H1 (cell line): ENCODE measurements at regions not wholly inside any gene's neighbourhood (a gene's known extent, or its start where the extent isn't known, plus 50 kb on each side); places are given as distances from the start of the nearest gene placed in this dataset.

Experiments
- CTCF ChIA-PET: fragments of 300-600 bp; sonication (Branson Sonifier 250); formaldehyde crosslinking; loops from one replicate; lab custom pipeline; 2021; ENCODE audit not compliant: partially characterized antibody; lab: Charles Lee
- POLR2A ChIA-PET: fragments of 300-600 bp; sonication (Branson Sonifier 250); formaldehyde crosslinking; loops from one replicate; lab custom pipeline; 2021; ENCODE audit warnings: inconsistent platforms; ENCODE audit not compliant: partially characterized antibody; lab: Charles Lee
- DNase-seq, 2 experiments: peaks; one replicate each; pipeline versions ENCODE4 v3.0.0 to v3.0.0-alpha.2; 2010 to 2022; ENCODE audit warnings: low spot score in 2 of 2, low read depth in 1 of 2, mixed read lengths in 1 of 2
- FAIRE-seq: peaks from 2 replicates; lab custom pipeline; 2011; peaks lifted over from hg19 to GRCh38; lab: Jason Lieb, UNC
- H2AFZ ChIP-seq: 2 replicates; pipeline ENCODE4 v1.8.1; 2012; ENCODE audit warnings: low read length, inconsistent platforms
- H2AK5ac ChIP-seq: 2 replicates; pipeline ENCODE4 v1.6.1; 2013; ENCODE audit warnings: low read depth, low read length
- H2BK120ac ChIP-seq: replicated peaks from 2 replicates; pipeline ENCODE3; 2013; ENCODE audit warnings: low read depth, low read length, inconsistent platforms
- H2BK12ac ChIP-seq: 2 replicates; pipeline ENCODE4 v1.6.1; 2013; ENCODE audit warnings: low read depth, low read length
- H2BK15ac ChIP-seq: 2 replicates; pipeline ENCODE4 v1.6.1; 2013; ENCODE audit warnings: low read length
- H2BK20ac ChIP-seq: 2 replicates; pipeline ENCODE4 v1.6.1; 2013; ENCODE audit warnings: low read length
- H2BK5ac ChIP-seq: 2 replicates; pipeline ENCODE4 v1.6.1; 2013; ENCODE audit warnings: low read depth, low read length
- H3K14ac ChIP-seq: 2 replicates; pipeline ENCODE4 v1.6.1; 2013; ENCODE audit warnings: inconsistent platforms; ENCODE audit not compliant: insufficient read length
- H3K18ac ChIP-seq: 2 replicates; pipeline ENCODE4 v1.6.1; 2013; ENCODE audit warnings: low read length; ENCODE audit errors: extremely low read depth
- H3K23ac ChIP-seq: 2 replicates; pipeline ENCODE4 v1.6.1; 2013; ENCODE audit warnings: inconsistent platforms; ENCODE audit not compliant: insufficient read length
- H3K23me2 ChIP-seq: 2 replicates; pipeline ENCODE4 v1.6.1; 2013; ENCODE audit warnings: low read depth, low read length
- H3K27ac ChIP-seq: 2 replicates; pipeline ENCODE4 v1.6.1; 2011; ENCODE audit warnings: low read depth, low read length, inconsistent platforms
- H3K27me3 ChIP-seq, 4 experiments: replicated peaks in 1 of 4; 1 replicate in 1 of 4; 2 replicates in 3 of 4; pipeline versions ENCODE4 v1.6.1 to v1.8.1; 2011 to 2013; ENCODE audit warnings: low read length in 3 of 4, mild to moderate bottlenecking in 3 of 4, inconsistent platforms in 2 of 4, mixed read lengths in 2 of 4, moderate library complexity in 1 of 4; ENCODE audit not compliant: control insufficient read depth in 3 of 4, insufficient read depth in 3 of 4; ENCODE audit errors: extremely low read depth in 1 of 4
- H3K36me3 ChIP-seq, 4 experiments: 2 replicates each; pipeline versions ENCODE4 v1.6.1 to v1.8.1; 2011 to 2013; ENCODE audit warnings: mild to moderate bottlenecking in 4 of 4, low read length in 3 of 4, moderate library complexity in 2 of 4, control low read depth in 1 of 4, inconsistent platforms in 1 of 4; ENCODE audit not compliant: insufficient read depth in 4 of 4, control insufficient read depth in 2 of 4
- H3K4ac ChIP-seq: replicated peaks from 2 replicates; pipeline ENCODE3; 2013; ENCODE audit warnings: low read length, low read depth, mixed read lengths, inconsistent platforms; ENCODE audit not compliant: insufficient read length
- H3K4me1 ChIP-seq, 4 experiments: replicated peaks in 1 of 4; 1 replicate in 1 of 4; 2 replicates in 3 of 4; pipeline versions ENCODE4 v1.6.1 to v1.8.1; 2011 to 2013; ENCODE audit warnings: low read length in 3 of 4, inconsistent platforms in 2 of 4, mixed read lengths in 1 of 4; ENCODE audit not compliant: insufficient read depth in 4 of 4, control insufficient read depth in 3 of 4
- H3K4me2 ChIP-seq, 2 experiments: 2 replicates each; pipeline versions ENCODE4 v1.6.1 to v1.8.1; 2011 to 2013; ENCODE audit warnings: low read depth in 2 of 2, low read length in 2 of 2, control low read depth in 1 of 2, inconsistent platforms in 1 of 2, mild to moderate bottlenecking in 1 of 2; ENCODE audit not compliant: insufficient read depth in 1 of 2
- H3K4me3 ChIP-seq, 4 experiments: fragments of 200-600, 300-600 bp in 1 of 4; sonication (generic), shearing (Covaris generic), sonication (Bioruptor Twin) in 1 of 4; 2 replicates each; pipeline versions ENCODE4 v1.5.1 to v1.8.1; 2011 to 2016; ENCODE audit warnings: low read length in 4 of 4, low read depth in 3 of 4, control low read depth in 2 of 4, inconsistent platforms in 2 of 4, mild to moderate bottlenecking in 2 of 4, mixed read lengths in 1 of 4, moderate library complexity in 1 of 4; ENCODE audit not compliant: insufficient read depth in 2 of 4; ENCODE audit errors: extremely low read depth in 1 of 4
- H3K56ac ChIP-seq: replicated peaks from 2 replicates; pipeline ENCODE3; 2013; ENCODE audit warnings: low read depth, mild to moderate bottlenecking, mixed read lengths, low read length, inconsistent platforms; ENCODE audit not compliant: insufficient read length
- H3K79me1 ChIP-seq: 2 replicates; pipeline ENCODE4 v1.6.1; 2013; ENCODE audit warnings: low read depth, low read length, control low read depth
- H3K79me2 ChIP-seq, 2 experiments: 2 replicates each; pipeline versions ENCODE4 v1.6.1 to v1.8.1; 2012 to 2013; ENCODE audit warnings: low read length in 2 of 2, mild to moderate bottlenecking in 2 of 2, inconsistent platforms in 1 of 2; ENCODE audit not compliant: insufficient read depth in 2 of 2, control insufficient read depth in 1 of 2
- H3K9ac ChIP-seq, 4 experiments: replicated peaks in 1 of 4; 1 replicate in 1 of 4; 2 replicates in 3 of 4; pipeline versions ENCODE4 v1.6.1 to v1.8.1; 2011 to 2013; ENCODE audit warnings: low read depth in 3 of 4, low read length in 3 of 4, control low read depth in 2 of 4, mild to moderate bottlenecking in 2 of 4, moderate library complexity in 2 of 4, inconsistent platforms in 1 of 4; ENCODE audit errors: extremely low read depth in 1 of 4
- H3K9me3 ChIP-seq, 2 experiments: 2 replicates each; pipeline versions ENCODE4 v1.6.1 to v1.8.1; 2012 to 2013; ENCODE audit warnings: mild to moderate bottlenecking in 2 of 2, moderate library complexity in 2 of 2, control low read depth in 1 of 2, inconsistent platforms in 1 of 2, low read depth in 1 of 2, low read length in 1 of 2, mixed read lengths in 1 of 2; ENCODE audit not compliant: insufficient read depth in 2 of 2
- H4K20me1 ChIP-seq, 2 experiments: replicated peaks in 1 of 2; 2 replicates each; pipeline versions ENCODE3 to v1.8.1; 2011 to 2013; ENCODE audit warnings: inconsistent platforms in 2 of 2, low read length in 2 of 2, mild to moderate bottlenecking in 1 of 2; ENCODE audit not compliant: insufficient read depth in 2 of 2, control insufficient read depth in 1 of 2
- H4K5ac ChIP-seq: 2 replicates; pipeline ENCODE4 v1.6.1; 2013; ENCODE audit warnings: low read length, low read depth, mixed read lengths, inconsistent platforms; ENCODE audit not compliant: insufficient read length
- H4K8ac ChIP-seq: 2 replicates; pipeline ENCODE4 v1.8.0; 2013; ENCODE audit warnings: mild to moderate bottlenecking, moderate library complexity, low read length, inconsistent platforms; ENCODE audit not compliant: insufficient read depth; ENCODE audit errors: extremely low read depth
- H4K91ac ChIP-seq: replicated peaks from 2 replicates; pipeline ENCODE3; 2013; ENCODE audit warnings: low read length, mixed read lengths, inconsistent platforms; ENCODE audit not compliant: insufficient read length
- BACH1 ChIP-seq: IDR thresholded peaks from 2 replicates; pipeline ENCODE4 v1.6.1; 2012; ENCODE audit warnings: low read length, improper control_type of control experiment
- CHD1 ChIP-seq: IDR thresholded peaks from 2 replicates; pipeline ENCODE4 v1.6.1; 2012; ENCODE audit warnings: low read depth, low read length, improper control_type of control experiment
- CREB1 ChIP-seq: IDR thresholded peaks from 2 replicates; pipeline ENCODE4 v1.6.1; 2012; ENCODE audit warnings: inconsistent platforms
- HDAC2 ChIP-seq, 2 experiments: fragments of 300-600 bp in 1 of 2; sonication (generic) in 1 of 2; IDR thresholded peaks; 2 replicates each; pipeline ENCODE4 v1.6.1; 2011 to 2012; ENCODE audit warnings: low read depth in 2 of 2, low read length in 2 of 2, mild to moderate bottlenecking in 2 of 2, moderate library complexity in 2 of 2, borderline replicate concordance in 1 of 2, inconsistent platforms in 1 of 2
- KDM1A ChIP-seq: fragments of 200-600, 300-600 bp; sonication (generic); IDR thresholded peaks from 2 replicates; pipeline ENCODE4 v1.7.1; 2016; ENCODE audit warnings: mild to moderate bottlenecking, low read length, borderline replicate concordance
- KDM4A ChIP-seq: IDR thresholded peaks from one replicate; pipeline ENCODE4 v1.7.1; 2012; ENCODE audit warnings: low read depth, mild to moderate bottlenecking, moderate library complexity, low read length, inconsistent platforms; ENCODE audit not compliant: severe bottlenecking
- PHF8 ChIP-seq: fragments of 200-600 bp; sonication (generic); conservative IDR thresholded peaks from 2 replicates; pipeline ENCODE4 v1.7.1; 2012; ENCODE audit warnings: low read depth, mild to moderate bottlenecking, inconsistent platforms, low read length, moderate library complexity
- RNF2 ChIP-seq: fragments of 200-900, 300-1000 bp; sonication (generic); IDR thresholded peaks from 2 replicates; pipeline ENCODE4 v1.7.1; 2016; ENCODE audit warnings: borderline replicate concordance, low read depth, mild to moderate bottlenecking, antibody characterized with exemption, low read length; ENCODE audit not compliant: poor library complexity, severe bottlenecking; ENCODE audit errors: missing control alignments
- SIN3A ChIP-seq, 2 experiments: IDR thresholded peaks in 1 of 2; conservative IDR thresholded peaks in 1 of 2; 2 replicates each; pipeline ENCODE4 v1.6.1; 2011 to 2012; ENCODE audit warnings: low read length in 2 of 2, improper control_type of control experiment in 1 of 2, low read depth in 1 of 2, mild to moderate bottlenecking in 1 of 2
- TAF1 ChIP-seq: IDR thresholded peaks from 2 replicates; pipeline ENCODE4 v1.6.1; 2011; ENCODE audit warnings: mild to moderate bottlenecking, low read depth, low read length
- WGBS, 2 experiments: shearing (Covaris generic) in 1 of 2; methylation state at CpG; one replicate each; pipeline versions ENCODE4 v1.1.6 to v1.1.7; 2013 to 2015; ENCODE audit warnings: low lambda C conversion rate in 2 of 2, mixed read lengths in 2 of 2, inconsistent platforms in 1 of 2, low coverage in 1 of 2, missing lambda C conversion rate in 1 of 2; ENCODE audit not compliant: insufficient replicate concordance in 2 of 2, insufficient coverage in 1 of 2, insufficient read length in 1 of 2; ENCODE audit errors: extremely low coverage in 1 of 2, missing lambda C conversion rate in 1 of 2; 5-methylcytosine and 5-hydroxymethylcytosine counted together
- TF ChIP-seq, protein P1 (sequence below): IDR thresholded peaks from 2 replicates; pipeline ENCODE4 v1.6.1; 2011; ENCODE audit warnings: low read depth, mild to moderate bottlenecking, low read length; ENCODE audit not compliant: insufficient read depth
- TF ChIP-seq, protein P2 (sequence below): IDR thresholded peaks from 2 replicates; pipeline ENCODE4 v1.6.1; 2012; ENCODE audit warnings: inconsistent platforms

DNA sequence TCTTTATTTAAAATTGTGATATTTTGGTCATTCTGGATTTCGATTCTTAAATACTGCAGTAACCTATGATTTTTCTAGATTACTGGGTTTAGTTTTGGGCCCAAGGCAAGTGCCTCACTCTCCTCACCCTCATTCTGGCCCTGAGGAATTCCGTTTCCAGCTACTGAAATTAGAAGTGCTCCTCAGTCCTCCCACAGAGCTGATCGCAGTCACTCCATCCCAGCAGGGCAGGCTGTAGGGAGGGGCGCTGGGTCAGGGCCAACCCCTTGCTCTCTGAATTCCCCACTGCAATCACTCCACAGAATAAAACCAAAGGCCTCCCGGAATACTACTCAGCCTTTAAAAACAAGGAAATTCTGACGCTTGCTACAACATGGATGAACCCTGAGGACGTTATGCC is 66.5 kb upstream of the DIO3 start:
- Histone ChIP-seq H2BK20ac (no peak overlapping the region), H2BK120ac (no peak overlapping the region), H2BK15ac (no peak overlapping the region), H3K9ac (no peak overlapping the region), H3K79me2 (no peaks in the 10 kb centered on the region), H3K27ac (no peak overlapping the region), H3K4me2 (no peak overlapping the region), H4K8ac (no peak overlapping the region), H4K5ac (no peak overlapping the region), H4K20me1 (no peaks in the 10 kb centered on the region), H3K23ac (no peak overlapping the region), H2AFZ (no peak overlapping the region), H3K4me3 (no peak overlapping the region), H3K56ac (no peak overlapping the region), H3K9me3 (peaks cover 0 to 3% of the 10 kb centered on the region in 2 experiments; a peak in 1 of 4 replicates), H3K18ac (no peak overlapping the region), H2BK5ac (no peak overlapping the region), H4K91ac (no peak overlapping the region), H2BK12ac (peak overlapping the region; percentile 71; the same call in 1 of the 2 replicates), H3K79me1 (no peaks in the 10 kb centered on the region; the same call in 1 of the 2 replicates), H3K36me3 (no peaks in the 10 kb centered on the region), H2AK5ac (no peak overlapping the region), H3K23me2 (no peaks in the 10 kb centered on the region; the same call in 1 of the 2 replicates), H3K4ac (no peak overlapping the region), H3K14ac (no peak overlapping the region), H3K27me3 (no peaks in the 10 kb centered on the region; a peak in 1 of 7 replicates), H3K4me1 (peaks cover 10 to 21% (median 15%) of the 10 kb centered on the region in 4 experiments)
- FAIRE-seq (no peak), DNase-seq (no peak)
- POLR2A ChIA-PET, result no interaction called here
- WGBS, 2 experiments, result 84% methylated on average over 7 of the region's 7 CpGs; no CpG with 5 or more reads in 1 of the 2 experiments
- CTCF ChIA-PET, result interaction anchor here (0.9 to 3.0 kb wide), 5 partner anchors 9 to 126 kb away, joined by 3 to 12 read pairs (median 3); no protein-coding TSS in a partner anchor
- TF ChIP-seq, protein P1, sequence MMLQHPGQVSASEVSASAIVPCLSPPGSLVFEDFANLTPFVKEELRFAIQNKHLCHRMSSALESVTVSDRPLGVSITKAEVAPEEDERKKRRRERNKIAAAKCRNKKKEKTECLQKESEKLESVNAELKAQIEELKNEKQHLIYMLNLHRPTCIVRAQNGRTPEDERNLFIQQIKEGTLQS, result no peak
- TF ChIP-seq RNF2, result no peak
- TF ChIP-seq, protein P2, sequence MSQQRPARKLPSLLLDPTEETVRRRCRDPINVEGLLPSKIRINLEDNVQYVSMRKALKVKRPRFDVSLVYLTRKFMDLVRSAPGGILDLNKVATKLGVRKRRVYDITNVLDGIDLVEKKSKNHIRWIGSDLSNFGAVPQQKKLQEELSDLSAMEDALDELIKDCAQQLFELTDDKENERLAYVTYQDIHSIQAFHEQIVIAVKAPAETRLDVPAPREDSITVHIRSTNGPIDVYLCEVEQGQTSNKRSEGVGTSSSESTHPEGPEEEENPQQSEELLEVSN, result no peak
- no peak for TF ChIP-seq KDM1A
- no peak for TF ChIP-seq CHD1
- no peak for TF ChIP-seq PHF8
- TF ChIP-seq TAF1, result no peak
- TF ChIP-seq BACH1, result no peak
- TF ChIP-seq HDAC2 (IDR thresholded peaks at IDR 0.05; ENCODE audit: borderline replicate concordance in 1 of 2, low read depth in 2 of 2, low read length in 2 of 2), result no peak
- TF ChIP-seq KDM4A, result no peak
- no peak for TF ChIP-seq CREB1
- no peak for TF ChIP-seq SIN3A (conservative IDR thresholded peaks at IDR 0.05 in 1 of 2, IDR thresholded peaks at IDR 0.05 in 1 of 2; ENCODE audit: low read depth in 1 of 2, low read length in 2 of 2)
